Astrocyte (in vitro differentiated cells and primary cell): ENCODE measurements at regions not wholly inside any gene's neighbourhood (a gene's known extent, or its start where the extent isn't known, plus 50 kb on each side); places are given as distances from the start of the nearest gene placed in this dataset.

Source experiments
- EZH2 ChIP-seq: IDR thresholded peaks from 2 replicates; pipeline ENCODE4 v1.6.1; 2012; ENCODE audit warnings: mild to moderate bottlenecking, low read length, inconsistent platforms; ENCODE audit not compliant: insufficient read depth
- TF ChIP-seq, protein P1 (sequence below): IDR thresholded peaks from 2 replicates; pipeline ENCODE4 v1.5.1; 2011; ENCODE audit warnings: low read depth, mild to moderate bottlenecking, inconsistent platforms, low read length, moderate library complexity; ENCODE audit not compliant: insufficient read depth

DNA sequence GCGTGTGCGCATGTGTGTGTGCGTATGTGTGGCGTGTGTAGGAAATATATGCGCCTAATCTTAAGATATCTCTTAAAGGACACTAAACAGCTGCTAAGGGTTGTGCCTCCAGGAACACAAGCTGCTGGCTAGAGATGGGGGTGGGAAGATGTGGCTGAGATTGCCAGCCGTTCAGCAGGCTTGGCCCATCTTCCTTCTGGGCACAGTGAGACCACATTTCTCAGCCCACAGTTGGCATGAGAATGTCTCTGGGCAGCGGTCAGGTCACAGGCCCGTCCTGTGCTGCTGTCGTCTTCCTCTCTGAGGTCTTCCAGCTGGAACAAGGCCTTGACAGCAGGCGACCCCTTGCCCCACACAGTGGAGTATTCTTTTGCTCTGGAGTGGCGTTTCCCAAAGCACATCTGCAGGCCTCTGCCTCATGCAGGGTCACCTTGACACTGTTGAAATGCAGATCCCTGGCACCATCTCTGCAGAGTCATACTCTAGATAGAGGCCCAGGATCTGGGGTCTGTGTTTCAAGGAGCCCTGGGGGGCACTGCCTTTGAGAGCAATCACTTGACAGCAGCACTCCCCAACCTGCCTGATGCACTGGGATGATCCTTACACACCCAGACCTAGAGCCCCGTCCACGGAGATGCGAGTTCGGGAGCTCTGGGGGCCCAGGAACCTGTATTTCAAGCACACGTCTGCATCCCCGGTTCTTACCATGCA, 335.5 kb upstream of the SFSWAP start:
- TF ChIP-seq EZH2, result no peak
- TF ChIP-seq, protein P1, sequence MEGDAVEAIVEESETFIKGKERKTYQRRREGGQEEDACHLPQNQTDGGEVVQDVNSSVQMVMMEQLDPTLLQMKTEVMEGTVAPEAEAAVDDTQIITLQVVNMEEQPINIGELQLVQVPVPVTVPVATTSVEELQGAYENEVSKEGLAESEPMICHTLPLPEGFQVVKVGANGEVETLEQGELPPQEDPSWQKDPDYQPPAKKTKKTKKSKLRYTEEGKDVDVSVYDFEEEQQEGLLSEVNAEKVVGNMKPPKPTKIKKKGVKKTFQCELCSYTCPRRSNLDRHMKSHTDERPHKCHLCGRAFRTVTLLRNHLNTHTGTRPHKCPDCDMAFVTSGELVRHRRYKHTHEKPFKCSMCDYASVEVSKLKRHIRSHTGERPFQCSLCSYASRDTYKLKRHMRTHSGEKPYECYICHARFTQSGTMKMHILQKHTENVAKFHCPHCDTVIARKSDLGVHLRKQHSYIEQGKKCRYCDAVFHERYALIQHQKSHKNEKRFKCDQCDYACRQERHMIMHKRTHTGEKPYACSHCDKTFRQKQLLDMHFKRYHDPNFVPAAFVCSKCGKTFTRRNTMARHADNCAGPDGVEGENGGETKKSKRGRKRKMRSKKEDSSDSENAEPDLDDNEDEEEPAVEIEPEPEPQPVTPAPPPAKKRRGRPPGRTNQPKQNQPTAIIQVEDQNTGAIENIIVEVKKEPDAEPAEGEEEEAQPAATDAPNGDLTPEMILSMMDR, result no peak
